DMS114 treated with DMSO at 0.1 percent for 48 hours (cell line): ENCODE measurements at regions not wholly inside any gene's neighbourhood (a gene's known extent, or its start where the extent isn't known, plus 50 kb on each side); places are given as distances from the start of the nearest gene placed in this dataset.

ENCODE experiments used
- DNase-seq: peaks from one replicate; lab custom pipeline; 2025; ENCODE audit not compliant: unreplicated experiment; lab: John Stamatoyannopoulos, UW

DNA sequence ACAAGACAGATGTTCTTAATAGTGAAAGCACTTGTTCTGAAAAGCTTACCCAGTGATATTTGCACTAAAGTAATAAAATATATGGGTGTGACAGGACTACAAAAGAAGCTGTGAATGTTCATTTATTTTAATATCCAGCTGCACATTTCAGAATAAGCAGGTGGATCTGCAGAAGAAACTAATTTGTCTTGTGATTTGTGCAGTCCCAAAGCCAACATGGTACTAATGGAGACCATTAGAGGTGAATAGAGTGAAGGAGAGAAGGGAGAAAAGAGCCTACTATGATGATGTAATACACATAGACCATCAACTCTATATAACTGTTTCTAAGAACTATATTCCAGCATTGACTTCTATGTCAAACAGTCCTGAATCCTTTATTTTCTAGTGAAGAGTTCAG lies 362.8 kb downstream of the ISL1 start:
- no peak for DNase-seq

DNA sequence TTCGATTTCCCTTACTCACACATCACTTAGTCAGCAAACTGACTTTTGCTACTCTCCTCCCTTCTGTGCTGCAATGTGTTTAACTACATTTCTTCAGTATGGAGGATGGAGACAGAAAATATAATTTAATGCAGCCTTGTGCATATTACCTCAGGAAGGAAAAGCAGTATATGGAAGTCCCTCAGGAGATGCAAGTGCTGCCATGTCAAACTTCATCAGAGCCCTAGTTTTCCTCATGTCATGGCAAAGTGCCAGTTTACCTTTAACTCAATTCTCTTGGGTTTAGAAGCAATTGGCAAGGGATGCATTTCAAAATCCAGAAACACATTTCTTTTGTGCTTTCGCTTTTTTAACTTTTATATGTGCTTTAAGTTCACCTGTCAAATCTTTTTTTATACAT lies 365.4 kb downstream of the ISL1 start:
- DNase-seq: no peak
